HEK293 (cell line): ENCODE measurements at regions not wholly inside any gene's neighbourhood (a gene's known extent, or its start where the extent isn't known, plus 50 kb on each side); places are given as distances from the start of the nearest gene placed in this dataset.

Experiments
- CTCF ChIA-PET: fragments of 350-600 bp; formaldehyde crosslinking; extraction: SDS; loops from one replicate; lab custom pipeline; 2021; ENCODE audit warnings: antibody characterized with exemption; lab: Yijun Ruan, JAX
- POLR2A ChIA-PET: fragments of 300-600 bp; formaldehyde crosslinking; extraction: SDS; loops from one replicate; lab custom pipeline; 2020; ENCODE audit warnings: antibody characterized with exemption, inconsistent platforms; lab: Yijun Ruan, JAX
- H3K27ac ChIP-seq: fragments of 200-500 bp; sonication (Bioruptor generic); 2 replicates; pipeline ENCODE4 v1.5.1; 2014; ENCODE audit warnings: low read depth, low read length, control low read depth, inconsistent platforms; ENCODE audit errors: extremely low read depth
- H3K36me3 ChIP-seq, 2 experiments: fragments of 200-500 bp in 1 of 2; sonication (Bioruptor generic) in 1 of 2; 1 replicate in 1 of 2; 2 replicates in 1 of 2; pipeline ENCODE4 v1.5.1; 2014 to 2017; ENCODE audit warnings: inconsistent platforms in 2 of 2, low read length in 2 of 2; ENCODE audit not compliant: control insufficient read depth in 2 of 2, insufficient read depth in 1 of 2
- H3K4me1 ChIP-seq: fragments of 200-500 bp; sonication (Bioruptor generic); 2 replicates; pipeline ENCODE4 v1.5.1; 2014; ENCODE audit warnings: mild to moderate bottlenecking, low read length, inconsistent platforms; ENCODE audit not compliant: control insufficient read depth, insufficient read depth
- H3K4me3 ChIP-seq: 2 replicates; pipeline ENCODE4 v1.5.1; 2011; ENCODE audit warnings: low read depth, mild to moderate bottlenecking, control low read depth, low read length, moderate library complexity
- H3K9me3 ChIP-seq: fragments of 200-500 bp; sonication (Bioruptor generic); 2 replicates; pipeline ENCODE4 v1.5.1; 2014; ENCODE audit warnings: low read depth, low read length, inconsistent platforms; ENCODE audit not compliant: control insufficient read depth, insufficient read depth
- KLF17 ChIP-seq: fragments of 450-650 bp; formaldehyde crosslinking; IDR thresholded peaks from 2 replicates; pipeline ENCODE4 v1.5.1; 2016; ENCODE audit warnings: missing biosample characterization, missing genetic modification characterization
- OSR2 ChIP-seq: fragments of 450-650 bp; formaldehyde crosslinking; IDR thresholded peaks from 2 replicates; pipeline ENCODE4 v1.5.1; 2016; ENCODE audit warnings: missing biosample characterization, missing genetic modification characterization
- YY2 ChIP-seq: fragments of 450-650 bp; formaldehyde crosslinking; IDR thresholded peaks from 2 replicates; pipeline ENCODE4 v1.5.1; 2016; ENCODE audit warnings: missing biosample characterization, missing genetic modification characterization
- ZNF155 ChIP-seq: fragments of 450-650 bp; formaldehyde crosslinking; IDR thresholded peaks from 2 replicates; pipeline ENCODE4 v1.5.1; 2016; ENCODE audit warnings: missing biosample characterization, missing genetic modification characterization
- ZNF302 ChIP-seq: fragments of 450-650 bp; formaldehyde crosslinking; IDR thresholded peaks from 2 replicates; pipeline ENCODE4 v1.5.1; 2016; ENCODE audit warnings: missing biosample characterization, missing genetic modification characterization, low read depth
- ZNF37A ChIP-seq: fragments of 450-650 bp; IDR thresholded peaks from 2 replicates; pipeline ENCODE4 v1.5.1; 2018; ENCODE audit warnings: missing biosample characterization, missing genetic modification characterization
- ZNF404 ChIP-seq: fragments of 450-650 bp; formaldehyde crosslinking; IDR thresholded peaks from 2 replicates; pipeline ENCODE4 v1.5.1; 2017; ENCODE audit warnings: missing biosample characterization, missing genetic modification characterization
- ZNF473 ChIP-seq: fragments of 450-650 bp; formaldehyde crosslinking; IDR thresholded peaks from 2 replicates; pipeline ENCODE4 v1.5.1; 2017; ENCODE audit warnings: missing biosample characterization, missing genetic modification characterization
- ZNF488 ChIP-seq: fragments of 450-650 bp; formaldehyde crosslinking; IDR thresholded peaks from 2 replicates; pipeline ENCODE4 v1.5.1; 2016; ENCODE audit warnings: missing biosample characterization, missing genetic modification characterization
- ZNF555 ChIP-seq: fragments of 450-650 bp; formaldehyde crosslinking; conservative IDR thresholded peaks from 2 replicates; pipeline ENCODE4 v1.5.1; 2017; ENCODE audit warnings: missing biosample characterization, mild to moderate bottlenecking, missing genetic modification characterization, inconsistent platforms
- ZNF645 ChIP-seq: fragments of 450-650 bp; formaldehyde crosslinking; IDR thresholded peaks from 2 replicates; pipeline ENCODE4; 2016; ENCODE audit warnings: missing biosample characterization, missing genetic modification characterization
- ZSCAN30 ChIP-seq: fragments of 450-650 bp; IDR thresholded peaks from 2 replicates; pipeline ENCODE4 v1.5.1; 2018; ENCODE audit warnings: missing biosample characterization, mild to moderate bottlenecking, missing genetic modification characterization, moderate library complexity
- TF ChIP-seq, protein P1 (sequence below): fragments of 450-650 bp; formaldehyde crosslinking; IDR thresholded peaks from 2 replicates; pipeline ENCODE4 v1.5.1; 2016; ENCODE audit warnings: missing biosample characterization, missing genetic modification characterization
- TF ChIP-seq, protein P2 (sequence below): fragments of 450-650 bp; formaldehyde crosslinking; IDR thresholded peaks from 2 replicates; pipeline ENCODE4 v1.5.1; 2016; ENCODE audit warnings: missing biosample characterization, missing genetic modification characterization, borderline replicate concordance
- TF ChIP-seq, protein P3 (sequence below): fragments of 450-650 bp; formaldehyde crosslinking; IDR thresholded peaks from 2 replicates; pipeline ENCODE4 v1.5.1; 2016; ENCODE audit warnings: missing biosample characterization, missing genetic modification characterization

DNA sequence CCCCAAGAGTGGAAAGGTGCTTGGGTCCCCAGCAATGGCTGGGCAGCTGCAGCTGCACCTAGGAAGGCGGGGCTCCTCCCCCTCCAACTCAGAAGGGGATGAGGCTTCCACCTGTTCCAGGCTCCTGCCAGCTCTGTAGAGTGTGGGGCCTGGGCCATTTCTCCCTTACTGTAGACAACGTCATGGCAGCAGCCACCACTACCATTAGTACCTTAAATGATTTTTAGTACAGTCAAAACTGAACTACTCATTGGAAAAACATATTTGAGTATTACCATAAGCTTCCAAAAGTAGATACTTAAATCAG lies 1274.2 kb upstream of the GBE1 start (continued):
- TF ChIP-seq, protein P1, sequence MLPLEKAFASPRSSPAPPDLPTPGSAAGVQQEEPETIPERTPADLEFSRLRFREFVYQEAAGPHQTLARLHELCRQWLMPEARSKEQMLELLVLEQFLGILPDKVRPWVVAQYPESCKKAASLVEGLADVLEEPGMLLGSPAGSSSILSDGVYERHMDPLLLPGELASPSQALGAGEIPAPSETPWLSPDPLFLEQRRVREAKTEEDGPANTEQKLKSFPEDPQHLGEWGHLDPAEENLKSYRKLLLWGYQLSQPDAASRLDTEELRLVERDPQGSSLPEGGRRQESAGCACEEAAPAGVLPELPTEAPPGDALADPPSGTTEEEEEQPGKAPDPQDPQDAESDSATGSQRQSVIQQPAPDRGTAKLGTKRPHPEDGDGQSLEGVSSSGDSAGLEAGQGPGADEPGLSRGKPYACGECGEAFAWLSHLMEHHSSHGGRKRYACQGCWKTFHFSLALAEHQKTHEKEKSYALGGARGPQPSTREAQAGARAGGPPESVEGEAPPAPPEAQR (tag by site-specific recombination), result no peak
- TF ChIP-seq ZSCAN30 (tag by site-specific recombination), result no peak
- no peak for TF ChIP-seq ZNF473 (tag by site-specific recombination)

GRCh38 chr3:83034806-83035703 lies 1273.6 kb upstream of the GBE1 start:
- TF ChIP-seq ZNF37A (no peak), YY2 (tag by site-specific recombination) (no peak), KLF17 (tag by site-specific recombination) (no peak), OSR2 (no peak), ZNF155 (tag by site-specific recombination) (no peak), ZNF488 (tag by site-specific recombination) (no peak), ZNF302 (tag by site-specific recombination) (no peak), ZNF555 (tag by site-specific recombination) (no peak), ZNF645 (tag by site-specific recombination) (no peak), ZNF404 (tag by site-specific recombination) (no peak)
- TF ChIP-seq, protein P2, sequence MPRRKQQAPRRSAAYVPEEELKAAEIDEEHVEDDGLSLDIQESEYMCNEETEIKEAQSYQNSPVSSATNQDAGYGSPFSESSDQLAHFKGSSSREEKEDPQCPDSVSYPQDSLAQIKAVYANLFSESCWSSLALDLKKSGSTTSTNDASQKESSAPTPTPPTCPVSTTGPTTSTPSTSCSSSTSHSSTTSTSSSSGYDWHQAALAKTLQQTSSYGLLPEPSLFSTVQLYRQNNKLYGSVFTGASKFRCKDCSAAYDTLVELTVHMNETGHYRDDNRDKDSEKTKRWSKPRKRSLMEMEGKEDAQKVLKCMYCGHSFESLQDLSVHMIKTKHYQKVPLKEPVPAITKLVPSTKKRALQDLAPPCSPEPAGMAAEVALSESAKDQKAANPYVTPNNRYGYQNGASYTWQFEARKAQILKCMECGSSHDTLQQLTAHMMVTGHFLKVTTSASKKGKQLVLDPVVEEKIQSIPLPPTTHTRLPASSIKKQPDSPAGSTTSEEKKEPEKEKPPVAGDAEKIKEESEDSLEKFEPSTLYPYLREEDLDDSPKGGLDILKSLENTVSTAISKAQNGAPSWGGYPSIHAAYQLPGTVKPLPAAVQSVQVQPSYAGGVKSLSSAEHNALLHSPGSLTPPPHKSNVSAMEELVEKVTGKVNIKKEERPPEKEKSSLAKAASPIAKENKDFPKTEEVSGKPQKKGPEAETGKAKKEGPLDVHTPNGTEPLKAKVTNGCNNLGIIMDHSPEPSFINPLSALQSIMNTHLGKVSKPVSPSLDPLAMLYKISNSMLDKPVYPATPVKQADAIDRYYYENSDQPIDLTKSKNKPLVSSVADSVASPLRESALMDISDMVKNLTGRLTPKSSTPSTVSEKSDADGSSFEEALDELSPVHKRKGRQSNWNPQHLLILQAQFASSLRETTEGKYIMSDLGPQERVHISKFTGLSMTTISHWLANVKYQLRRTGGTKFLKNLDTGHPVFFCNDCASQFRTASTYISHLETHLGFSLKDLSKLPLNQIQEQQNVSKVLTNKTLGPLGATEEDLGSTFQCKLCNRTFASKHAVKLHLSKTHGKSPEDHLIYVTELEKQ (tag by site-specific recombination), result no peak
- TF ChIP-seq, protein P3, sequence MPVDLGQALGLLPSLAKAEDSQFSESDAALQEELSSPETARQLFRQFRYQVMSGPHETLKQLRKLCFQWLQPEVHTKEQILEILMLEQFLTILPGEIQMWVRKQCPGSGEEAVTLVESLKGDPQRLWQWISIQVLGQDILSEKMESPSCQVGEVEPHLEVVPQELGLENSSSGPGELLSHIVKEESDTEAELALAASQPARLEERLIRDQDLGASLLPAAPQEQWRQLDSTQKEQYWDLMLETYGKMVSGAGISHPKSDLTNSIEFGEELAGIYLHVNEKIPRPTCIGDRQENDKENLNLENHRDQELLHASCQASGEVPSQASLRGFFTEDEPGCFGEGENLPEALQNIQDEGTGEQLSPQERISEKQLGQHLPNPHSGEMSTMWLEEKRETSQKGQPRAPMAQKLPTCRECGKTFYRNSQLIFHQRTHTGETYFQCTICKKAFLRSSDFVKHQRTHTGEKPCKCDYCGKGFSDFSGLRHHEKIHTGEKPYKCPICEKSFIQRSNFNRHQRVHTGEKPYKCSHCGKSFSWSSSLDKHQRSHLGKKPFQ (tag by site-specific recombination), result no peak
- TF ChIP-seq, all 188 proteins: peak for 0
- CTCF ChIA-PET, result no interaction called here

More at GRCh38 chr3:83034806-83035703, 1273.6 kb upstream of the GBE1 start:
- POLR2A ChIA-PET, result no interaction called here
- H3K36me3 ChIP-seq, result no peaks in the 10 kb centered on the region
- H3K9me3 ChIP-seq, result no peaks in the 10 kb centered on the region
- no peak overlapping the region for H3K4me3 ChIP-seq
- no peak overlapping the region for H3K27ac ChIP-seq
- no peaks in the 10 kb centered on the region for H3K4me1 ChIP-seq
